GM13976 (cell line): ENCODE measurements at regions not wholly inside any gene's neighbourhood (a gene's known extent, or its start where the extent isn't known, plus 50 kb on each side); places are given as distances from the start of the nearest gene placed in this dataset.

Source experiments
- DNase-seq: peaks from one replicate; pipeline ENCODE4 v3.0.0; 2012; ENCODE audit warnings: low spot score
- CTCF ChIP-seq: IDR thresholded peaks from 2 replicates; pipeline ENCODE4 v1.5.1; 2012; ENCODE audit warnings: borderline replicate concordance, mild to moderate bottlenecking; ENCODE audit not compliant: insufficient read depth; ENCODE audit errors: extremely low read depth, missing control alignments, control extremely low read depth
- in situ Hi-C: fragments of 300-500 bp; cut with MboI; formaldehyde crosslinking; loops from one replicate; pipeline ENCODE4 v1.12.0; 2022; ENCODE audit warnings: low sequenced_read_pairs, mixed read lengths, inconsistent platforms; ENCODE audit not compliant: unreplicated experiment

GRCh38 chr1:34697818-34698217, 57.0 kb upstream of the GJB5 start:
- no peak for TF ChIP-seq CTCF
- DNase-seq, result no peak
- in situ Hi-C loops, result no loop called here

GRCh38 chr1:34701326-34702060, 53.4 kb upstream of the GJB5 start:
- no peak for TF ChIP-seq CTCF
- DNase-seq, result no peak
- in situ Hi-C loops, result no loop called here
